ENCODE measurements at regions not wholly inside any gene's neighbourhood (a gene's known extent, or its start where the extent isn't known, plus 50 kb on each side); places are given as distances from the start of the nearest gene placed in this dataset.

GRCh38 chr2:128642316-128642715, 323.6 kb upstream of the HS6ST1 start:
- Histone ChIP-seq H3K4me3 (ENCODE audit: low read depth in 1 of 2, low read length in 1 of 2) (no peak overlapping the region), H3K36me3 (no peaks in the 10 kb centered on the region), H3K27ac (no peak overlapping the region), H3K27me3 (no peaks in the 10 kb centered on the region), H3K4me1 (ENCODE audit: control insufficient read depth in 1 of 2, insufficient read depth in 1 of 2, low read depth in 1 of 2, low read length in 1 of 2) (no peaks in the 10 kb centered on the region), H3K9me3 (no peaks in the 10 kb centered on the region)
- TF ChIP-seq CTCF (IDR thresholded peaks at IDR 0.05): no peak

- TF ChIP-seq CTCF (IDR thresholded peaks at IDR 0.05): no peak
- no peaks in the 10 kb centered on the region for H3K27me3 ChIP-seq
Measured at GRCh38 chr2:128642821-128643220, 324.2 kb upstream of the HS6ST1 start.

GRCh38 chr2:128643221-128644065, 324.8 kb upstream of the HS6ST1 start:
- no peak for TF ChIP-seq CTCF (IDR thresholded peaks at IDR 0.05)
- Histone ChIP-seq H3K9me3 (no peaks in the 10 kb centered on the region), H3K4me1 (ENCODE audit: control insufficient read depth in 1 of 2, insufficient read depth in 1 of 2, low read depth in 1 of 2, low read length in 1 of 2) (no peaks in the 10 kb centered on the region), H3K27me3 (no peaks in the 10 kb centered on the region), H3K27ac (no peak overlapping the region), H3K4me3 (ENCODE audit: low read depth in 1 of 2, low read length in 1 of 2) (no peak overlapping the region), H3K36me3 (no peaks in the 10 kb centered on the region)

More at GRCh38 chr2:128642821-128643220, 324.2 kb upstream of the HS6ST1 start:
- Histone ChIP-seq H3K9me3 (no peaks in the 10 kb centered on the region), H3K36me3 (no peaks in the 10 kb centered on the region), H3K4me1 (ENCODE audit: control insufficient read depth in 1 of 2, insufficient read depth in 1 of 2, low read depth in 1 of 2, low read length in 1 of 2) (no peaks in the 10 kb centered on the region), H3K4me3 (ENCODE audit: low read depth in 1 of 2, low read length in 1 of 2) (no peak overlapping the region), H3K27ac (no peak overlapping the region)

GRCh38 chr2:128644156-128644555, 325.5 kb upstream of the HS6ST1 start:
- H3K4me3 ChIP-seq (ENCODE audit: low read depth in 1 of 2, low read length in 1 of 2): no peak overlapping the region
- TF ChIP-seq CTCF (IDR thresholded peaks at IDR 0.05): no peak
- no peak overlapping the region for H3K27ac ChIP-seq
- no peaks in the 10 kb centered on the region for H3K9me3 ChIP-seq
- no peaks in the 10 kb centered on the region for H3K36me3 ChIP-seq
- H3K27me3 ChIP-seq: no peaks in the 10 kb centered on the region
- H3K4me1 ChIP-seq (ENCODE audit: control insufficient read depth in 1 of 2, insufficient read depth in 1 of 2, low read depth in 1 of 2, low read length in 1 of 2): no peaks in the 10 kb centered on the region

- Histone ChIP-seq H3K36me3 (no peaks in the 10 kb centered on the region), H3K4me3 (ENCODE audit: low read depth in 1 of 2, low read length in 1 of 2) (no peak overlapping the region), H3K27ac (no peak overlapping the region), H3K9me3 (no peaks in the 10 kb centered on the region), H3K27me3 (no peaks in the 10 kb centered on the region), H3K4me1 (ENCODE audit: control insufficient read depth in 1 of 2, insufficient read depth in 1 of 2, low read depth in 1 of 2, low read length in 1 of 2) (no peaks in the 10 kb centered on the region)
- no peak for TF ChIP-seq CTCF (IDR thresholded peaks at IDR 0.05)
Measured at GRCh38 chr2:128644718-128645256, 326.1 kb upstream of the HS6ST1 start.
